ENCODE measurements at regions not wholly inside any gene's neighbourhood (a gene's known extent, or its start where the extent isn't known, plus 50 kb on each side); places are given as distances from the start of the nearest gene placed in this dataset.
"Not testable (repeated sequence)": the region's sequence is repeated elsewhere in the genome, so short reads cannot be mapped to it uniquely, and the experiment has no call there.

- no peak overlapping the region for H3K4me3 ChIP-seq (ENCODE audit: low read depth, low read length)
- no peak for TF ChIP-seq CTCF (IDR thresholded peaks at IDR 0.05; ENCODE audit: borderline replicate concordance, insufficient read depth, low read depth, low read length)
Measured at GRCh38 chr7:9502269-9502668, 1068.9 kb downstream of the NXPH1 start.

- TF ChIP-seq CTCF (IDR thresholded peaks at IDR 0.05; ENCODE audit: borderline replicate concordance, insufficient read depth, low read depth, low read length): no peak
Measured at GRCh38 chr7:9504678-9505077, 1071.3 kb downstream of the NXPH1 start.

GRCh38 chr7:9505516-9505915 lies 1072.1 kb downstream of the NXPH1 start:
- TF ChIP-seq CTCF (IDR thresholded peaks at IDR 0.05; ENCODE audit: borderline replicate concordance, insufficient read depth, low read depth, low read length): no peak
- H3K4me3 ChIP-seq (ENCODE audit: low read depth, low read length): no peak overlapping the region

More at GRCh38 chr7:9504678-9505077, 1071.3 kb downstream of the NXPH1 start:
- no peak overlapping the region for H3K4me3 ChIP-seq (ENCODE audit: low read depth, low read length)

- no peak overlapping the region for H3K4me3 ChIP-seq (ENCODE audit: low read depth, low read length)
- TF ChIP-seq CTCF (IDR thresholded peaks at IDR 0.05; ENCODE audit: borderline replicate concordance, insufficient read depth, low read depth, low read length): no peak
Measured at GRCh38 chr7:9507290-9507689, 1073.9 kb downstream of the NXPH1 start.

- H3K4me3 ChIP-seq (ENCODE audit: low read depth, low read length): no peak overlapping the region
- TF ChIP-seq CTCF (IDR thresholded peaks at IDR 0.05; ENCODE audit: borderline replicate concordance, insufficient read depth, low read depth, low read length): no peak
Measured at GRCh38 chr7:9516662-9517061, 1083.3 kb downstream of the NXPH1 start.

- no peak overlapping the region for H3K4me3 ChIP-seq (ENCODE audit: low read depth, low read length)
- TF ChIP-seq CTCF (IDR thresholded peaks at IDR 0.05; ENCODE audit: borderline replicate concordance, insufficient read depth, low read depth, low read length): no peak
Measured at GRCh38 chr7:9523579-9523978, 1090.2 kb downstream of the NXPH1 start.

- not testable (repeated sequence) for H3K4me3 ChIP-seq (ENCODE audit: low read depth, low read length)
Measured at GRCh38 chr7:9552431-9552830, 1119.0 kb downstream of the NXPH1 start.

- no peak overlapping the region for H3K4me3 ChIP-seq (ENCODE audit: low read depth, low read length)
- no peak for TF ChIP-seq CTCF (IDR thresholded peaks at IDR 0.05; ENCODE audit: borderline replicate concordance, insufficient read depth, low read depth, low read length)
Measured at GRCh38 chr7:9557853-9558252, 1124.4 kb downstream of the NXPH1 start.
